Common myeloid progenitor, CD34-positive (primary cell): ENCODE measurements at regions not wholly inside any gene's neighbourhood (a gene's known extent, or its start where the extent isn't known, plus 50 kb on each side); places are given as distances from the start of the nearest gene placed in this dataset.

Experiments used
- CTCF ChIA-PET: fragments of 350-600 bp; sonication (Branson Sonifier 250); formaldehyde crosslinking; loops from one replicate; lab custom pipeline; 2021; ENCODE audit warnings: antibody characterized with exemption; lab: Charles Lee
- POLR2A ChIA-PET: fragments of 350-600 bp; sonication (Branson Sonifier 250); formaldehyde crosslinking; loops from one replicate; lab custom pipeline; 2021; ENCODE audit warnings: antibody characterized with exemption; lab: Charles Lee
- DNase-seq, 3 donors: peaks; one replicate each; pipeline versions ENCODE4 v3.0.0 to v3.0.0-alpha.2; 2013
- H3K27ac ChIP-seq, 2 experiments: 1 replicate in 1 of 2; 2 replicates in 1 of 2; pipeline ENCODE4 v1.7.0; 2013; ENCODE audit warnings: inconsistent platforms in 2 of 2, low read length in 2 of 2, mild to moderate bottlenecking in 2 of 2, low read depth in 1 of 2, moderate library complexity in 1 of 2; ENCODE audit not compliant: severe bottlenecking in 2 of 2, insufficient read depth in 1 of 2, poor library complexity in 1 of 2
- H3K27me3 ChIP-seq, 5 experiments: replicated peaks in 2 of 5; 1 replicate in 3 of 5; 2 replicates in 2 of 5; pipeline versions ENCODE4 v1.6.1 to v1.7.0; 2013; ENCODE audit warnings: low read length in 4 of 5, mild to moderate bottlenecking in 2 of 5, moderate library complexity in 2 of 5, inconsistent platforms in 1 of 5; ENCODE audit not compliant: insufficient read depth in 5 of 5, control insufficient read depth in 4 of 5
- H3K36me3 ChIP-seq, 4 experiments: 1 replicate in 2 of 4; 2 replicates in 2 of 4; pipeline versions ENCODE4 v1.6.1 to v1.7.0; 2013; ENCODE audit warnings: low read length in 3 of 4, control low read depth in 1 of 4, mild to moderate bottlenecking in 1 of 4; ENCODE audit not compliant: control insufficient read depth in 4 of 4, insufficient read depth in 4 of 4
- H3K4me1 ChIP-seq, 4 experiments: 1 replicate in 3 of 4; 2 replicates in 1 of 4; pipeline versions ENCODE4 v1.6.1 to v1.7.1; 2013; ENCODE audit warnings: low read length in 3 of 4, mild to moderate bottlenecking in 3 of 4, control low read depth in 1 of 4, inconsistent platforms in 1 of 4, moderate library complexity in 1 of 4; ENCODE audit not compliant: control insufficient read depth in 4 of 4, insufficient read depth in 4 of 4; ENCODE audit errors: control extremely low read depth in 1 of 4
- H3K4me3 ChIP-seq, 7 experiments: 1 replicate in 4 of 7; 2 replicates in 3 of 7; pipeline versions ENCODE4 v1.5.1 to v1.7.0; 2013; ENCODE audit warnings: mild to moderate bottlenecking in 7 of 7, low read length in 6 of 7, moderate library complexity in 6 of 7, inconsistent platforms in 2 of 7, low read depth in 2 of 7, control low read depth in 1 of 7; ENCODE audit not compliant: insufficient read depth in 4 of 7, control insufficient read depth in 1 of 7; ENCODE audit errors: extremely low read depth in 1 of 7
- H3K9me3 ChIP-seq, 5 experiments: 1 replicate in 4 of 5; 2 replicates in 1 of 5; pipeline versions ENCODE4 v1.6.1 to v1.7.1; 2013; ENCODE audit warnings: low read length in 4 of 5, mild to moderate bottlenecking in 2 of 5, inconsistent platforms in 1 of 5, low read depth in 1 of 5, moderate library complexity in 1 of 5; ENCODE audit not compliant: control insufficient read depth in 4 of 5, insufficient read depth in 2 of 5; ENCODE audit errors: control extremely low read depth in 1 of 5
- WGBS: methylation state at CpG from one replicate; pipeline ENCODE4 v1.1.5; 2013; ENCODE audit not compliant: insufficient coverage; 5-methylcytosine and 5-hydroxymethylcytosine counted together

GRCh38 chr15:66960519-66960918 lies 104.9 kb upstream of the SMAD3 start:
- H3K36me3 ChIP-seq = no peaks in the 10 kb centered on the region
- no peak for DNase-seq
- H3K27ac ChIP-seq = no peak overlapping the region
- no peak overlapping the region for H3K4me3 ChIP-seq
- POLR2A ChIA-PET = no interaction called here
- H3K27me3 ChIP-seq = no peaks in the 10 kb centered on the region
- CTCF ChIA-PET = interaction anchor here (1.0 kb wide), 1 partner anchor 14 kb away, joined by 4 read pairs; no protein-coding TSS in a partner anchor
- H3K9me3 ChIP-seq = no peaks in the 10 kb centered on the region
- WGBS = 100% methylated on average over 3 of the region's 4 CpGs
- peaks cover 0 to 15% (median 9%) of the 10 kb centered on the region in 4 experiments for H3K4me1 ChIP-seq

- Histone ChIP-seq H3K9me3 (no peaks in the 10 kb centered on the region), H3K27me3 (no peaks in the 10 kb centered on the region), H3K4me3 (no peak overlapping the region), H3K36me3 (no peaks in the 10 kb centered on the region), H3K4me1 (peaks cover 0 to 12% (median 9%) of the 10 kb centered on the region in 4 experiments), H3K27ac (no peak overlapping the region)
- ChIA-PET CTCF (no interaction called here), POLR2A (no interaction called here)
- whole genome bisulfite sequencing = 100% methylated on average over 1 of the region's 5 CpGs
- peak in 1 of 3 donors; percentile 19 for DNase-seq
These were observed 104.0 kb upstream of the SMAD3 start for GRCh38 chr15:66961407-66961884.

DNA sequence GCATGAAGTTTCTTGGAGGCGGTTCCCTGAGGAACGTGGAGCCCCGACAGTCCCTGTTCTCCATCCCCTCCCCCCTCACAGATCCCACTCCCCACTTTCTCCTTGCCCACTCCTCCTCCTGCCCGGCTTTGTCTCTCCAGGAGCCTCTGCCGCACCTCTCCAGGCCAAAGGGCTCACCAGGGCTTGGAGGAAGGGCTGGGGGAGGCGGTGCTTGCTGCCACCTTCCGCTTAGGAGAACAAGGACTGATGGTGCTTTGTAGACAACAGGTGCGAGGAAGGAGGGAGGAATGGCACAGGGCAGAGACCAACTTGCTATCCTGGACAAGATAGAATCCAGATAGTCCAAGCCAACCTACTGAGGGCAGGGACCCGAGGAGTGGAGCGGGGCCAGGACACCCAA lies 103.5 kb upstream of the SMAD3 start:
- WGBS = 96% methylated on average over 6 of the region's 10 CpGs
- DNase-seq = no peak
- POLR2A ChIA-PET = no interaction called here
- H3K27me3 ChIP-seq = no peaks in the 10 kb centered on the region
- H3K9me3 ChIP-seq = no peaks in the 10 kb centered on the region
- no peak overlapping the region for H3K4me3 ChIP-seq
- H3K36me3 ChIP-seq = no peaks in the 10 kb centered on the region
- CTCF ChIA-PET = no interaction called here
- peaks cover 0 to 8% (median 6%) of the 10 kb centered on the region in 4 experiments for H3K4me1 ChIP-seq
- H3K27ac ChIP-seq = no peak overlapping the region

- Histone ChIP-seq H3K4me3 (no peak overlapping the region), H3K9me3 (no peaks in the 10 kb centered on the region), H3K27ac (no peak overlapping the region), H3K36me3 (no peaks in the 10 kb centered on the region), H3K27me3 (no peaks in the 10 kb centered on the region), H3K4me1 (peaks cover 0 to 2% (median under 1%) of the 10 kb centered on the region in 4 experiments)
- 100% methylated on average over 1 of the region's 1 CpG for WGBS
- DNase-seq = no peak
- CTCF ChIA-PET = interaction anchor here (0.5 to 1.4 kb wide), 3 partner anchors 14 to 1163 kb away, joined by 3 to 5 read pairs (median 4); no protein-coding TSS in a partner anchor
- POLR2A ChIA-PET = no interaction called here
These were observed 102.9 kb upstream of the SMAD3 start for GRCh38 chr15:66962522-66962921.

DNA sequence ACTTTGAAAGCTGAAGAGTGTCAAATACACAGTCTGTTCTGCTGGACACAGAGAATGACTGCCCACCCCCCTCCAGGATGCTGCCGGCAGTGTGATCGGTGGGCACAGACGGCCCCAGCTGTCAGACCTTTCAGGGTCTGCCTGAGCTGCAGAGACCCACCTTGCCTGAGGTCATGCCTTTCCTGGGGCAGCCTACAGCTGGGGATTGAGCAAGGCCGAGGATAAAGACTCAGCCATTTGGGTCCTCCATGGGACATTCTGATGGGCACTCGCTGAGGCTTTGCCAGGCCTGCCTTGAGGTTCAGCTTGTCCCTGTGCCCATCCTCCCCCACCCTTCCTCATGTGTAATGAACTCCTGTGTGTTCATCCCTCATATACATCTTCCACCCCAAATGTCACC lies 102.3 kb upstream of the SMAD3 start:
- ChIA-PET CTCF (interaction anchor here (0.5 to 1.4 kb wide), 3 partner anchors 14 to 1162 kb away, joined by 3 to 5 read pairs (median 4); no protein-coding TSS in a partner anchor), POLR2A (no interaction called here)
- Histone ChIP-seq H3K4me3 (no peak overlapping the region), H3K27me3 (no peaks in the 10 kb centered on the region), H3K9me3 (no peaks in the 10 kb centered on the region), H3K27ac (no peak overlapping the region), H3K36me3 (no peaks in the 10 kb centered on the region), H3K4me1 (peaks cover 0 to 2% (median 0%) of the 10 kb centered on the region in 4 experiments)
- 96% methylated on average over 5 of the region's 5 CpGs for WGBS
- DNase-seq = no peak

GRCh38 chr15:66963710-66964109 lies 101.7 kb upstream of the SMAD3 start:
- ChIA-PET POLR2A (no interaction called here), CTCF (interaction anchor here (1.4 kb wide), 1 partner anchor 340 kb away, joined by 5 read pairs; no protein-coding TSS in a partner anchor)
- no peaks in the 10 kb centered on the region for H3K36me3 ChIP-seq
- DNase-seq = no peak
- no peak overlapping the region for H3K4me3 ChIP-seq
- 100% methylated on average over 1 of the region's 1 CpG for WGBS
- no peak overlapping the region for H3K27ac ChIP-seq
- H3K27me3 ChIP-seq = no peaks in the 10 kb centered on the region
- no peaks in the 10 kb centered on the region for H3K9me3 ChIP-seq
- peaks cover 0 to 2% (median 0%) of the 10 kb centered on the region in 4 experiments for H3K4me1 ChIP-seq

GRCh38 chr15:66964111-66964738 lies 101.2 kb upstream of the SMAD3 start:
- DNase-seq = no peak
- ChIA-PET POLR2A (no interaction called here), CTCF (interaction anchor here (0.6 to 1.4 kb wide), 3 partner anchors 12 to 339 kb away, joined by 3 to 5 read pairs (median 3); no protein-coding TSS in a partner anchor)
- Histone ChIP-seq H3K4me1 (no peaks in the 10 kb centered on the region), H3K4me3 (no peak overlapping the region), H3K27ac (no peak overlapping the region), H3K36me3 (no peaks in the 10 kb centered on the region), H3K9me3 (no peaks in the 10 kb centered on the region), H3K27me3 (no peaks in the 10 kb centered on the region)
- 91% methylated on average over 9 of the region's 9 CpGs for WGBS
